IMR-90 (cell line): ENCODE measurements at regions not wholly inside any gene's neighbourhood (a gene's known extent, or its start where the extent isn't known, plus 50 kb on each side); places are given as distances from the start of the nearest gene placed in this dataset.
A peak's percentile ranks its signal among the peaks of the same experiment; 100 is the strongest.

ENCODE experiments used
- ATAC-seq: fragments of 200-7000 bp; cut with Tn5 transposase; 2 replicates; pipeline ENCODE4 v1.9.1; 2020; ENCODE audit warnings: low read depth, mild to moderate bottlenecking, moderate library complexity
- BruUV-seq: library from RNA; stranded (reverse); fragments of 400-500 nt; replicated peaks from 2 replicates; lab custom pipeline; 2021; lab: Mats Ljungman, UMichigan
- CTCF ChIA-PET: fragments of 300-600 bp; formaldehyde crosslinking; extraction: SDS; loops from one replicate; lab custom pipeline; 2021; ENCODE audit warnings: antibody characterized with exemption; lab: Yijun Ruan, JAX
- POLR2A ChIA-PET: fragments of 300-600 bp; sonication (Branson Sonifier 250); formaldehyde crosslinking; loops from one replicate; lab custom pipeline; 2022; ENCODE audit warnings: antibody characterized with exemption; ENCODE audit not compliant: unreplicated experiment; lab: Charles Lee
- DNase-seq: peaks from one replicate; pipeline ENCODE4 v3.0.0; 2013
- H2AFZ ChIP-seq: replicated peaks from 2 replicates; pipeline ENCODE3; 2013; ENCODE audit warnings: low read length, mild to moderate bottlenecking; ENCODE audit not compliant: poor library complexity
- H2AK5ac ChIP-seq: 2 replicates; pipeline ENCODE4 v1.6.1; 2013; ENCODE audit warnings: low read depth, low read length, inconsistent platforms
- H2AK9ac ChIP-seq: replicated peaks from 2 replicates; pipeline ENCODE3; 2013; ENCODE audit warnings: mild to moderate bottlenecking, low read depth, low read length, moderate library complexity; ENCODE audit not compliant: poor library complexity
- H2BK120ac ChIP-seq: 2 replicates; pipeline ENCODE4 v1.6.1; 2013; ENCODE audit warnings: low read depth, low read length, inconsistent platforms
- H2BK15ac ChIP-seq: 3 replicates; pipeline ENCODE4 v1.6.1; 2013; ENCODE audit warnings: low read depth, low read length, inconsistent platforms
- H2BK20ac ChIP-seq: 2 replicates; pipeline ENCODE4 v1.6.1; 2013; ENCODE audit warnings: low read depth, mild to moderate bottlenecking, inconsistent platforms, low read length, moderate library complexity
- H2BK5ac ChIP-seq: 2 replicates; pipeline ENCODE4 v1.6.1; 2013; ENCODE audit warnings: mild to moderate bottlenecking, low read depth, low read length, inconsistent platforms; ENCODE audit not compliant: poor library complexity, severe bottlenecking
- H3K14ac ChIP-seq: replicated peaks from 2 replicates; pipeline ENCODE4 v1.6.1; 2013; ENCODE audit warnings: low read depth, low read length, inconsistent platforms
- H3K18ac ChIP-seq: 2 replicates; pipeline ENCODE4 v1.6.1; 2013; ENCODE audit warnings: low read depth, low read length, control low read depth
- H3K23ac ChIP-seq: 2 replicates; pipeline ENCODE4 v1.6.1; 2013; ENCODE audit warnings: low read depth, low read length, inconsistent platforms
- H3K27ac ChIP-seq: 2 replicates; pipeline ENCODE4 v1.5.1; 2013; ENCODE audit warnings: mild to moderate bottlenecking, control low read depth, low read length; ENCODE audit not compliant: insufficient read depth
- H3K27me3 ChIP-seq: 2 replicates; pipeline ENCODE4 v1.6.1; 2013; ENCODE audit warnings: low read length; ENCODE audit not compliant: control insufficient read depth, insufficient read depth
- H3K36me3 ChIP-seq: 2 replicates; pipeline ENCODE4 v1.6.1; 2013; ENCODE audit warnings: low read length, mixed read lengths; ENCODE audit not compliant: control insufficient read depth, insufficient read depth
- H3K4ac ChIP-seq: 2 replicates; pipeline ENCODE4 v1.6.1; 2013; ENCODE audit warnings: low read depth, low read length, inconsistent platforms
- H3K4me1 ChIP-seq: 2 replicates; pipeline ENCODE4 v1.6.1; 2013; ENCODE audit warnings: low read length, mixed read lengths; ENCODE audit not compliant: control insufficient read depth, insufficient read depth
- H3K4me2 ChIP-seq: 2 replicates; pipeline ENCODE4 v1.6.1; 2013; ENCODE audit warnings: low read depth, mild to moderate bottlenecking, control low read depth, low read length, moderate library complexity
- H3K4me3 ChIP-seq: 2 replicates; pipeline ENCODE4 v1.5.1; 2013; ENCODE audit warnings: low read depth, mild to moderate bottlenecking, control low read depth, low read length, moderate library complexity; ENCODE audit not compliant: insufficient read depth
- H3K56ac ChIP-seq: 2 replicates; pipeline ENCODE4 v1.6.1; 2013; ENCODE audit warnings: low read length, inconsistent platforms; ENCODE audit not compliant: insufficient read depth; ENCODE audit errors: extremely low read depth
- H3K79me1 ChIP-seq, 2 experiments: 2 replicates each; pipeline ENCODE4 v1.6.1; 2013; ENCODE audit warnings: low read length in 2 of 2, inconsistent platforms in 1 of 2, low read depth in 1 of 2
- H3K9ac ChIP-seq: 2 replicates; pipeline ENCODE4 v1.6.1; 2013; ENCODE audit warnings: low read depth, low read length, control low read depth
- H3K9me1 ChIP-seq: 2 replicates; pipeline ENCODE4 v1.6.1; 2013; ENCODE audit warnings: low read length, inconsistent platforms; ENCODE audit not compliant: insufficient read depth
- H3K9me3 ChIP-seq: 2 replicates; pipeline ENCODE4 v1.6.1; 2013; ENCODE audit warnings: low read length; ENCODE audit not compliant: control insufficient read depth, insufficient read depth
- H4K20me1 ChIP-seq: 2 replicates; pipeline ENCODE4 v1.6.1; 2013; ENCODE audit warnings: low read length, inconsistent platforms; ENCODE audit not compliant: insufficient read depth
- H4K5ac ChIP-seq: 2 replicates; pipeline ENCODE4 v1.6.1; 2013; ENCODE audit warnings: mild to moderate bottlenecking, low read depth, low read length, control low read depth
- H4K8ac ChIP-seq, 2 experiments: 2 replicates each; pipeline ENCODE4 v1.6.1; 2013; ENCODE audit warnings: low read depth in 2 of 2, low read length in 2 of 2, control low read depth in 1 of 2, inconsistent platforms in 1 of 2
- H4K91ac ChIP-seq: 2 replicates; pipeline ENCODE4 v1.6.1; 2013; ENCODE audit warnings: low read depth, low read length, inconsistent platforms; ENCODE audit not compliant: insufficient read depth
- FOS ChIP-seq: fragments of 150-350 bp; IDR thresholded peaks from 2 replicates; pipeline ENCODE4 v1.6.1; 2016; ENCODE audit warnings: low read depth, low read length
- RFX5 ChIP-seq: IDR thresholded peaks from 2 replicates; pipeline ENCODE4 v1.8.0; 2012; ENCODE audit warnings: low read depth, mild to moderate bottlenecking, low read length, moderate library complexity
- WGBS, 2 experiments: methylation state at CpG; one replicate each; pipeline versions ENCODE4 v1.1.5 to v1.1.7; 2013; ENCODE audit warnings: missing lambda C conversion rate in 2 of 2; ENCODE audit not compliant: insufficient read length in 1 of 2; ENCODE audit errors: extremely low coverage in 2 of 2; 5-methylcytosine and 5-hydroxymethylcytosine counted together
- dilution Hi-C: fragments of 300-500 bp; cut with HindIII; formaldehyde crosslinking; loops from one replicate; pipeline ENCODE4 v1.14.3; 2018; ENCODE audit warnings: low sequenced_read_pairs; ENCODE audit not compliant: unreplicated experiment
- in situ Hi-C: fragments of 300-500 bp; cut with MboI; formaldehyde crosslinking; loops from 3 replicates; pipeline ENCODE4 v1.14.3; 2019; ENCODE audit warnings: low sequenced_read_pairs, inconsistent platforms, mixed read lengths
- intact Hi-C: fragments of 100-400 bp; cut with micrococcal nuclease; formaldehyde crosslinking; loops from 2 replicates; pipeline ENCODE4 v1.10.0; 2022

GRCh38 chr6:110034667-110035036 is 56.5 kb downstream of the GPR6 start:
- Histone ChIP-seq H3K4me1 (no peaks in the 10 kb centered on the region), H2BK20ac (no peak overlapping the region), H2BK120ac (no peak overlapping the region), H4K5ac (no peak overlapping the region), H3K27ac (no peak overlapping the region), H4K20me1 (no peaks in the 10 kb centered on the region), H3K4me3 (no peak overlapping the region), H2AFZ (peak overlapping the region; percentile 5), H3K23ac (no peak overlapping the region), H3K18ac (no peak overlapping the region), H4K91ac (no peak overlapping the region), H3K9me3 (no peaks in the 10 kb centered on the region), H3K56ac (no peak overlapping the region), H2AK9ac (no peak overlapping the region), H2AK5ac (no peak overlapping the region), H3K4ac (no peak overlapping the region), H3K27me3 (peaks cover 5% of the 10 kb centered on the region), H3K9me1 (no peaks in the 10 kb centered on the region), H3K9ac (no peak overlapping the region), H3K36me3 (no peaks in the 10 kb centered on the region), H3K4me2 (no peak overlapping the region), H2BK5ac (no peak overlapping the region), H4K8ac (no peak overlapping the region), H2BK15ac (no peak overlapping the region), H3K79me1 (no peaks in the 10 kb centered on the region), H3K14ac (no peak overlapping the region)
- no peak for DNase-seq
- intact Hi-C loops (loop anchor here (10.0 kb wide), 1 partner anchor 240 kb away; no protein-coding TSS in a partner anchor), dilution Hi-C loops (loop anchor here (25.0 kb wide), 1 partner anchor 322 kb away; no protein-coding TSS in a partner anchor), in situ Hi-C loops (loop anchor here (5.0 kb wide), 1 partner anchor 332 kb away; no protein-coding TSS in a partner anchor)
- no TSS peak for BruUV-seq
- POLR2A ChIA-PET = no interaction called here
- CTCF ChIA-PET = no interaction called here
- ATAC-seq = no peak
- no peak for TF ChIP-seq FOS
- no peak for TF ChIP-seq RFX5
- 56% methylated on average over 4 of the region's 8 CpGs; no CpG with 5 or more reads in 1 of the 2 experiments for WGBS, 2 experiments
